ENCODE measurements at regions not wholly inside any gene's neighbourhood (a gene's known extent, or its start where the extent isn't known, plus 50 kb on each side); places are given as distances from the start of the nearest gene placed in this dataset.

DNA sequence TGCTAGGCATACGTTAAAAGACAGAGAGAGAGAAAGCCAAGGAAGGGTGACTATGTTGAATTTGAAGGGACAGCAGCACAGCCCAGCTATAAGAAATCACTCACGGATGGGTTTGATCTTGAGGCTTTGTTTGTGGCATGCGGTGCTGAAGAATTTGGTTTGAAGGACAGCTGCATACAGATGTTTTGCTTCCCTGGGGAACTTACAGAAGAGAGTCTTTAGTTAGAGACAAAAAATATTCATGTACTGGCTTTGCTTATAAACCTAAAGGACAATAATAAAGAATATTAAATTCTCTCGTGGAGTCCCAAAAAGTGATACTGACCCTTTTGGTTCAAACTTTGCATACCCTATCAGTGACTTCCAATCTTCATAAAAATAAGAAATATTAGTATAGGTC is 491.4 kb downstream of the NEBL start:
- TF ChIP-seq, protein P1, sequence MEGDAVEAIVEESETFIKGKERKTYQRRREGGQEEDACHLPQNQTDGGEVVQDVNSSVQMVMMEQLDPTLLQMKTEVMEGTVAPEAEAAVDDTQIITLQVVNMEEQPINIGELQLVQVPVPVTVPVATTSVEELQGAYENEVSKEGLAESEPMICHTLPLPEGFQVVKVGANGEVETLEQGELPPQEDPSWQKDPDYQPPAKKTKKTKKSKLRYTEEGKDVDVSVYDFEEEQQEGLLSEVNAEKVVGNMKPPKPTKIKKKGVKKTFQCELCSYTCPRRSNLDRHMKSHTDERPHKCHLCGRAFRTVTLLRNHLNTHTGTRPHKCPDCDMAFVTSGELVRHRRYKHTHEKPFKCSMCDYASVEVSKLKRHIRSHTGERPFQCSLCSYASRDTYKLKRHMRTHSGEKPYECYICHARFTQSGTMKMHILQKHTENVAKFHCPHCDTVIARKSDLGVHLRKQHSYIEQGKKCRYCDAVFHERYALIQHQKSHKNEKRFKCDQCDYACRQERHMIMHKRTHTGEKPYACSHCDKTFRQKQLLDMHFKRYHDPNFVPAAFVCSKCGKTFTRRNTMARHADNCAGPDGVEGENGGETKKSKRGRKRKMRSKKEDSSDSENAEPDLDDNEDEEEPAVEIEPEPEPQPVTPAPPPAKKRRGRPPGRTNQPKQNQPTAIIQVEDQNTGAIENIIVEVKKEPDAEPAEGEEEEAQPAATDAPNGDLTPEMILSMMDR (IDR thresholded peaks at IDR 0.05) = no peak
- TF ChIP-seq POLR2A (IDR thresholded peaks at IDR 0.05) = no peak

Measured in body of pancreas (tissue), 4 donors.